SU-DHL-6 (cell line): ENCODE measurements at regions not wholly inside any gene's neighbourhood (a gene's known extent, or its start where the extent isn't known, plus 50 kb on each side); places are given as distances from the start of the nearest gene placed in this dataset.
A peak's percentile ranks its signal among the peaks of the same experiment; 100 is the strongest.

Experiments used
- H2AFZ ChIP-seq: fragments of 200-600 bp; sonication (generic); 2 replicates; pipeline ENCODE4 v1.6.1; 2014; ENCODE audit warnings: low read depth, mild to moderate bottlenecking, moderate library complexity, mixed read lengths, antibody characterized with exemption, low read length; ENCODE audit not compliant: severe bottlenecking
- H3F3A ChIP-seq: fragments of 200-600 bp; shearing (Covaris generic); 2 replicates; pipeline ENCODE4 v1.6.0; 2016; ENCODE audit warnings: antibody characterized with exemption, mild to moderate bottlenecking; ENCODE audit not compliant: insufficient read depth
- H3K27ac ChIP-seq: fragments of 200-600 bp; sonication (generic); 2 replicates; pipeline ENCODE4 v1.5.1; 2016; ENCODE audit warnings: low read depth, mild to moderate bottlenecking, low read length, moderate library complexity, mixed read lengths
- H3K27me3 ChIP-seq: fragments of 200-600 bp; sonication (generic), shearing (Covaris generic); 2 replicates; pipeline ENCODE4 v1.6.0; 2014; ENCODE audit warnings: mild to moderate bottlenecking, low read length
- H3K36me3 ChIP-seq: fragments of 200-600 bp; sonication (generic); 2 replicates; pipeline ENCODE4 v1.6.1; 2014; ENCODE audit warnings: mild to moderate bottlenecking, low read length, mixed read lengths
- H3K4me2 ChIP-seq: fragments of 300-600, 200-600 bp; shearing (Covaris generic), sonication (generic); 2 replicates; pipeline ENCODE4 v1.6.0; 2014; ENCODE audit warnings: low read length, low read depth, mild to moderate bottlenecking; ENCODE audit not compliant: poor library complexity, severe bottlenecking
- H3K4me3 ChIP-seq: fragments of 200-600 bp; sonication (generic); 2 replicates; pipeline ENCODE4 v1.5.1; 2014; ENCODE audit warnings: antibody characterized with exemption, low read length, mild to moderate bottlenecking, mixed read lengths; ENCODE audit not compliant: insufficient read depth, poor library complexity, severe bottlenecking
- H3K79me2 ChIP-seq: fragments of 200-600 bp; sonication (generic); 2 replicates; pipeline ENCODE4 v1.6.1; 2014; ENCODE audit warnings: mild to moderate bottlenecking, low read length, moderate library complexity; ENCODE audit not compliant: insufficient read depth
- H3K9ac ChIP-seq: fragments of 200-600 bp; sonication (generic); 2 replicates; pipeline ENCODE4 v1.7.0; 2014; ENCODE audit warnings: mild to moderate bottlenecking, low read length
- H3K9me2 ChIP-seq: fragments of 200-600 bp; sonication (generic); replicated peaks from 2 replicates; pipeline ENCODE4 v1.6.1; 2014; ENCODE audit warnings: low read length; ENCODE audit not compliant: insufficient read depth
- H3K9me3 ChIP-seq: fragments of 200-600 bp; sonication (generic); 2 replicates; pipeline ENCODE4 v1.6.1; 2014; ENCODE audit warnings: low read length, mixed read lengths; ENCODE audit not compliant: insufficient read depth
- H4K20me1 ChIP-seq: fragments of 200-600 bp; sonication (generic); 2 replicates; pipeline ENCODE4 v1.6.1; 2014; ENCODE audit warnings: low read depth, mild to moderate bottlenecking, antibody characterized with exemption, low read length, moderate library complexity, mixed read lengths
- CTCF ChIP-seq: fragments of 200-600 bp; sonication (generic); IDR thresholded peaks from one replicate; pipeline ENCODE4 v1.5.1; 2017; ENCODE audit warnings: antibody characterized with exemption, mild to moderate bottlenecking, low read length, moderate library complexity; ENCODE audit not compliant: insufficient read depth, poor library complexity, severe bottlenecking
- EZH2phosphoT487 ChIP-seq: fragments of 200-600 bp; sonication (generic), shearing (Covaris generic); conservative IDR thresholded peaks from 2 replicates; pipeline ENCODE4 v1.6.1; 2018; ENCODE audit warnings: mild to moderate bottlenecking, antibody characterized with exemption, low read length, moderate library complexity, mixed read lengths

- Histone ChIP-seq H3K9ac (no peak overlapping the region), H2AFZ (no peak overlapping the region), H3K9me2 (no peaks in the 10 kb centered on the region), H3K9me3 (no peaks in the 10 kb centered on the region), H3K4me2 (no peak overlapping the region), H3K4me3 (no peak overlapping the region), H3K27ac (no peak overlapping the region), H3K36me3 (no peaks in the 10 kb centered on the region), H3K79me2 (no peaks in the 10 kb centered on the region), H3K27me3 (no peaks in the 10 kb centered on the region), H3F3A (peaks cover 20% of the 10 kb centered on the region), H4K20me1 (no peaks in the 10 kb centered on the region)
- TF ChIP-seq EZH2phosphoT487 (no peak), CTCF (no peak)
Measured at GRCh38 chr5:173693670-173694069, 77.2 kb upstream of the BOD1 start.

- H3F3A ChIP-seq = peaks cover 28% of the 10 kb centered on the region
- no peaks in the 10 kb centered on the region for H3K79me2 ChIP-seq
- H3K4me2 ChIP-seq = no peak overlapping the region
- H3K27ac ChIP-seq = no peak overlapping the region
- no peaks in the 10 kb centered on the region for H3K27me3 ChIP-seq
- H3K9me2 ChIP-seq = no peaks in the 10 kb centered on the region
- no peak overlapping the region for H2AFZ ChIP-seq
- H3K36me3 ChIP-seq = no peaks in the 10 kb centered on the region
- no peaks in the 10 kb centered on the region for H3K9me3 ChIP-seq
- H4K20me1 ChIP-seq = no peaks in the 10 kb centered on the region
- no peak for TF ChIP-seq CTCF
- no peak for TF ChIP-seq EZH2phosphoT487
- H3K9ac ChIP-seq = no peak overlapping the region
- H3K4me3 ChIP-seq = no peak overlapping the region
Measured at GRCh38 chr5:173696216-173696615, 79.8 kb upstream of the BOD1 start.

GRCh38 chr5:173697931-173698579, 81.6 kb upstream of the BOD1 start:
- Histone ChIP-seq H3K27ac (peak overlapping the region; percentile 79), H3K79me2 (no peaks in the 10 kb centered on the region), H3K27me3 (no peaks in the 10 kb centered on the region), H3K4me3 (peak overlapping the region; percentile 14), H3K4me2 (peak overlapping the region; percentile 67), H3K9me3 (no peaks in the 10 kb centered on the region), H3F3A (peaks cover 28% of the 10 kb centered on the region), H3K36me3 (no peaks in the 10 kb centered on the region), H2AFZ (peak overlapping the region; percentile 23), H3K9me2 (no peaks in the 10 kb centered on the region), H3K9ac (peak overlapping the region; percentile 40), H4K20me1 (no peaks in the 10 kb centered on the region)
- TF ChIP-seq EZH2phosphoT487 (no peak), CTCF (no peak)
